ENCODE measurements at regions not wholly inside any gene's neighbourhood (a gene's known extent, or its start where the extent isn't known, plus 50 kb on each side); places are given as distances from the start of the nearest gene placed in this dataset.

DNA sequence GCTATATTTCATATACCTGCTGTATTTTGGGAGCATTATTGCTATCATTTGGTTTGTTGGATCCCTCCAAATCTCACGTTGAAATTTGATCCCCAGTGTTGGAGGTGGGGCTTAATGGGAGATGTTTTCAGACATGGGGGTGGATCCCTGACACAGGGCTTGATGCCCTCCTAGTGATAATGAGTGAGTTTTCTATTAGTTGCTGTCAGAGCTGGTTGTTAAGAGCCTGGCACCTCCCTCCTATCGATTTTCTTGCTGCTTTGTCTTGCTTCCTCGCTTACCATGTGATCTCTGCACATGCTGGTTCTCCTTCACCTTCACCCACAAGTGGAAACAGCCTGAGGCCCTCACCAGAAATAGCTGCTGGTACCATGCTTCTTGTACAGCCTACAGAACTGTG lies 259.9 kb upstream of the STARD13 start:
- no peak for DNase-seq
- Histone ChIP-seq H3K14ac (ENCODE audit: low read length in 2 of 2) (no peak overlapping the region), H2AK5ac (ENCODE audit: low read length, severe bottlenecking) (no peak overlapping the region), H3K36me3 (ENCODE audit: control insufficient read depth in 1 of 2, insufficient read depth in 2 of 2, low read depth in 1 of 2, low read length in 2 of 2) (no peaks in the 10 kb centered on the region), H2BK5ac (ENCODE audit: low read depth, low read length, poor library complexity, severe bottlenecking) (no peak overlapping the region), H2AFZ (ENCODE audit: low read depth, low read length) (no peak overlapping the region), H4K91ac (ENCODE audit: low read length) (no peak overlapping the region), H3K4me1 (ENCODE audit: control insufficient read depth, insufficient read depth, low read depth, low read length) (no peaks in the 10 kb centered on the region), H3K18ac (ENCODE audit: low read depth in 1 of 2, low read length in 2 of 2) (no peak overlapping the region), H3K27ac (ENCODE audit: low read length, poor library complexity, severe bottlenecking) (no peak overlapping the region), H2BK120ac (ENCODE audit: low read depth, low read length) (no peak overlapping the region), H4K8ac (ENCODE audit: low read length) (no peak overlapping the region), H3K79me1 (replicated peaks; ENCODE audit: low read length, poor library complexity, severe bottlenecking) (no peaks in the 10 kb centered on the region), H3K9ac (ENCODE audit: low read length) (no peak overlapping the region), H3K27me3 (ENCODE audit: control insufficient read depth in 1 of 2, insufficient read depth in 1 of 2, low read length in 2 of 2) (no peaks in the 10 kb centered on the region), H2BK12ac (ENCODE audit: low read length in 2 of 2) (no peak overlapping the region), H3K23ac (ENCODE audit: low read length in 2 of 2) (no peak overlapping the region), H3K4ac (ENCODE audit: low read depth in 1 of 2, low read length in 2 of 2) (peak overlapping the region in 1 of 2 experiments; percentile 58), H3K4me3 (ENCODE audit: insufficient read depth in 1 of 2, low read depth in 1 of 2, low read length in 2 of 2) (no peak overlapping the region), H2BK15ac (ENCODE audit: low read depth, poor library complexity, severe bottlenecking) (no peak overlapping the region), H3K4me2 (ENCODE audit: low read length, poor library complexity, severe bottlenecking) (no peak overlapping the region), H3K9me3 (ENCODE audit: control insufficient read depth, low read length) (no peaks in the 10 kb centered on the region)
- WGBS, result 70% methylated on average over 3 of the region's 3 CpGs

- Histone ChIP-seq H3K23ac (ENCODE audit: low read length in 2 of 2) (no peak overlapping the region), H3K27me3 (ENCODE audit: control insufficient read depth in 1 of 2, insufficient read depth in 1 of 2, low read length in 2 of 2) (no peaks in the 10 kb centered on the region), H3K4me1 (ENCODE audit: control insufficient read depth, insufficient read depth, low read depth, low read length) (no peaks in the 10 kb centered on the region), H3K79me1 (replicated peaks; ENCODE audit: low read length, poor library complexity, severe bottlenecking) (no peaks in the 10 kb centered on the region), H3K4ac (ENCODE audit: low read depth in 1 of 2, low read length in 2 of 2) (no peak overlapping the region), H2BK12ac (ENCODE audit: low read length in 2 of 2) (no peak overlapping the region), H3K27ac (ENCODE audit: low read length, poor library complexity, severe bottlenecking) (no peak overlapping the region), H3K18ac (ENCODE audit: low read depth in 1 of 2, low read length in 2 of 2) (no peak overlapping the region), H3K9ac (ENCODE audit: low read length) (peak overlapping the region; percentile 21), H2AFZ (ENCODE audit: low read depth, low read length) (no peak overlapping the region), H3K36me3 (ENCODE audit: control insufficient read depth in 1 of 2, insufficient read depth in 2 of 2, low read depth in 1 of 2, low read length in 2 of 2) (no peaks in the 10 kb centered on the region), H2AK5ac (ENCODE audit: low read length, severe bottlenecking) (no peak overlapping the region), H2BK15ac (ENCODE audit: low read depth, poor library complexity, severe bottlenecking) (no peak overlapping the region), H4K8ac (ENCODE audit: low read length) (no peak overlapping the region), H2BK5ac (ENCODE audit: low read depth, low read length, poor library complexity, severe bottlenecking) (no peak overlapping the region), H2BK120ac (ENCODE audit: low read depth, low read length) (no peak overlapping the region), H3K14ac (ENCODE audit: low read length in 2 of 2) (no peak overlapping the region), H3K4me2 (ENCODE audit: low read length, poor library complexity, severe bottlenecking) (no peak overlapping the region), H4K91ac (ENCODE audit: low read length) (no peak overlapping the region), H3K4me3 (ENCODE audit: insufficient read depth in 1 of 2, low read depth in 1 of 2, low read length in 2 of 2) (no peak overlapping the region), H3K9me3 (ENCODE audit: control insufficient read depth, low read length) (no peaks in the 10 kb centered on the region)
- no peak for DNase-seq
- WGBS, result no CpG with 5 or more reads among the region's 1 CpG
Observed at GRCh38 chr13:33547035-33547434, 261.5 kb upstream of the STARD13 start.

DNA sequence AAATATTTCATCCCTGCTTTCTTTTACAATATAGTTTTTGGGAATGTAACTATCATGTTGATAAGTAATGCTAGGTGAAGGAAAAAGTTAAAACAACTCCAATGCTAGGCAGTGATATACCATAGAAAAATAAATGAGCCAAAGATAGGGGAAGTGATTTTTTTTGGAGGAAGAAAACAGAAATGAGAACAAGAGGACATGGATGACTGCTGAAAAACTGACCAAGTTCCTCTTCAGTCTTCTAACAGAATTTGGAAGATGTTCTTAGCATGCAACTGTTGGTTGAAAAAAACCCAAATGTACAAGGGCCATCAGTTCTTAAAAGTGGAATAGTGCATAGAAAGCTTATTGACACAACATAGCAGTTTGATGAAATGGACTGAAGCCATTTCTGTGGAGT lies 262.5 kb upstream of the STARD13 start:
- H4K8ac ChIP-seq (ENCODE audit: low read length), result no peak overlapping the region
- no peak overlapping the region for H3K23ac ChIP-seq (ENCODE audit: low read length in 2 of 2)
- H3K36me3 ChIP-seq (ENCODE audit: control insufficient read depth in 1 of 2, insufficient read depth in 2 of 2, low read depth in 1 of 2, low read length in 2 of 2), result no peaks in the 10 kb centered on the region
- no peak overlapping the region for H3K27ac ChIP-seq (ENCODE audit: low read length, poor library complexity, severe bottlenecking)
- no peak overlapping the region for H3K4me3 ChIP-seq (ENCODE audit: insufficient read depth in 1 of 2, low read depth in 1 of 2, low read length in 2 of 2)
- no peak overlapping the region for H2AK5ac ChIP-seq (ENCODE audit: low read length, severe bottlenecking)
- no peak overlapping the region for H3K4ac ChIP-seq (ENCODE audit: low read depth in 1 of 2, low read length in 2 of 2)
- no peak overlapping the region for H2BK120ac ChIP-seq (ENCODE audit: low read depth, low read length)
- no peak overlapping the region for H2BK15ac ChIP-seq (ENCODE audit: low read depth, poor library complexity, severe bottlenecking)
- no peaks in the 10 kb centered on the region for H3K27me3 ChIP-seq (ENCODE audit: control insufficient read depth in 1 of 2, insufficient read depth in 1 of 2, low read length in 2 of 2)
- no peak overlapping the region for H2BK5ac ChIP-seq (ENCODE audit: low read depth, low read length, poor library complexity, severe bottlenecking)
- H2AFZ ChIP-seq (ENCODE audit: low read depth, low read length), result no peak overlapping the region
- no peak overlapping the region for H2BK12ac ChIP-seq (ENCODE audit: low read length in 2 of 2)
- no peaks in the 10 kb centered on the region for H3K9me3 ChIP-seq (ENCODE audit: control insufficient read depth, low read length)
- no peaks in the 10 kb centered on the region for H3K4me1 ChIP-seq (ENCODE audit: control insufficient read depth, insufficient read depth, low read depth, low read length)
- no peak overlapping the region for H3K4me2 ChIP-seq (ENCODE audit: low read length, poor library complexity, severe bottlenecking)
- no peak overlapping the region for H3K9ac ChIP-seq (ENCODE audit: low read length)
- H3K18ac ChIP-seq (ENCODE audit: low read depth in 1 of 2, low read length in 2 of 2), result no peak overlapping the region
- H4K91ac ChIP-seq (ENCODE audit: low read length), result no peak overlapping the region
- H3K14ac ChIP-seq (ENCODE audit: low read length in 2 of 2), result no peak overlapping the region
- no peaks in the 10 kb centered on the region for H3K79me1 ChIP-seq (replicated peaks; ENCODE audit: low read length, poor library complexity, severe bottlenecking)
- DNase-seq, result no peak

DNA sequence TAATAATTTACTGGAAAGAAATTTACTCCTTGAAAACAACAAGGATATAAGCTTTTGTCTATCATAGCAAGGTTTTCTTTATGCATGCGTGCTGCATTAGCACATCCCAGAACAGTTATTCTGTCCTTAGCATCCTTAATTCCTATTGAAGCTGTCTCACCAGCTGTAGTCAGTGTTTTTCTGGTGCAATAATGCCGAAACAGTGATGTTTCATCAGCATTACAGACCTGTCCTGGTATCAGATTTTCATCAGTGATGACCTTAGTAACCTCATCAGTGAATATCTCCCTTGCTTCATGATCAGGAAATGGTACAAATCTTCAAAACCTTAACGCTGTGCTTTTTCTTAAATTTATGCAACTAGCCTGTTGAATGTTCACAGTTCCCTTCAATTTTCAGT lies 264.7 kb upstream of the STARD13 start:
- Histone ChIP-seq H2BK120ac (ENCODE audit: low read depth, low read length) (no peak overlapping the region), H2AFZ (ENCODE audit: low read depth, low read length) (no peak overlapping the region), H3K23ac (ENCODE audit: low read length in 2 of 2) (no peak overlapping the region), H2BK12ac (ENCODE audit: low read length in 2 of 2) (no peak overlapping the region), H3K18ac (ENCODE audit: low read depth in 1 of 2, low read length in 2 of 2) (no peak overlapping the region), H3K9me3 (ENCODE audit: control insufficient read depth, low read length) (no peaks in the 10 kb centered on the region), H3K4ac (ENCODE audit: low read depth in 1 of 2, low read length in 2 of 2) (no peak overlapping the region), H4K8ac (ENCODE audit: low read length) (no peak overlapping the region), H3K9ac (ENCODE audit: low read length) (no peak overlapping the region), H3K27ac (ENCODE audit: low read length, poor library complexity, severe bottlenecking) (no peak overlapping the region), H3K79me1 (replicated peaks; ENCODE audit: low read length, poor library complexity, severe bottlenecking) (no peaks in the 10 kb centered on the region), H2BK5ac (ENCODE audit: low read depth, low read length, poor library complexity, severe bottlenecking) (no peak overlapping the region), H2BK15ac (ENCODE audit: low read depth, poor library complexity, severe bottlenecking) (no peak overlapping the region), H4K91ac (ENCODE audit: low read length) (no peak overlapping the region), H3K27me3 (ENCODE audit: control insufficient read depth in 1 of 2, insufficient read depth in 1 of 2, low read length in 2 of 2) (no peaks in the 10 kb centered on the region), H3K36me3 (ENCODE audit: control insufficient read depth in 1 of 2, insufficient read depth in 2 of 2, low read depth in 1 of 2, low read length in 2 of 2) (no peaks in the 10 kb centered on the region), H3K4me3 (ENCODE audit: insufficient read depth in 1 of 2, low read depth in 1 of 2, low read length in 2 of 2) (no peak overlapping the region), H3K4me2 (ENCODE audit: low read length, poor library complexity, severe bottlenecking) (no peak overlapping the region), H3K4me1 (ENCODE audit: control insufficient read depth, insufficient read depth, low read depth, low read length) (no peaks in the 10 kb centered on the region), H2AK5ac (ENCODE audit: low read length, severe bottlenecking) (no peak overlapping the region), H3K14ac (ENCODE audit: low read length in 2 of 2) (no peak overlapping the region)
- DNase-seq, result no peak
- 92% methylated on average over 3 of the region's 3 CpGs for WGBS
